ENCODE measurements at regions not wholly inside any gene's neighbourhood (a gene's known extent, or its start where the extent isn't known, plus 50 kb on each side); places are given as distances from the start of the nearest gene placed in this dataset.
"Not testable (repeated sequence)": the region's sequence is repeated elsewhere in the genome, so short reads cannot be mapped to it uniquely, and the experiment has no call there.

GRCh38 chr9:96130970-96131369 is 171.0 kb downstream of the HSD17B3 start:
- DNase-seq = no peak

- DNase-seq = no peak
Observed at GRCh38 chr9:96129747-96130146, 172.2 kb downstream of the HSD17B3 start.

- no peak for DNase-seq
Observed at GRCh38 chr9:96128880-96129279, 173.1 kb downstream of the HSD17B3 start.

- DNase-seq = no peak
Observed at GRCh38 chr9:96126321-96126881, 175.6 kb downstream of the HSD17B3 start.

GRCh38 chr9:96125624-96126023 is 176.4 kb downstream of the HSD17B3 start:
- DNase-seq = no peak

- no peak for DNase-seq
Observed at GRCh38 chr9:96122751-96123150, 179.2 kb downstream of the HSD17B3 start.

GRCh38 chr9:96122282-96122681 is 179.7 kb downstream of the HSD17B3 start:
- DNase-seq = no peak

- DNase-seq = no peak
Observed at GRCh38 chr9:96121136-96121535, 180.8 kb downstream of the HSD17B3 start.

- peak in 1 of 2 donors; percentile 17 for DNase-seq
Observed at GRCh38 chr9:96117398-96118080, 184.4 kb downstream of the HSD17B3 start.

- no peak for DNase-seq
Observed at GRCh38 chr9:96116275-96117064, 185.5 kb downstream of the HSD17B3 start.

GRCh38 chr9:96115836-96116235 is 186.1 kb downstream of the HSD17B3 start:
- DNase-seq = no peak

GRCh38 chr9:96113032-96113431 is 188.9 kb downstream of the HSD17B3 start:
- no peak for DNase-seq

GRCh38 chr9:96109680-96110351 is 192.2 kb downstream of the HSD17B3 start:
- no peak for DNase-seq

- no peak for DNase-seq
Observed at GRCh38 chr9:96108691-96109380, 193.1 kb downstream of the HSD17B3 start.

GRCh38 chr9:96107436-96107835 is 194.5 kb downstream of the HSD17B3 start:
- no peak for DNase-seq

GRCh38 chr9:96100385-96101300 is 201.3 kb downstream of the HSD17B3 start:
- DNase-seq = no peak

- not testable (repeated sequence) for DNase-seq
Observed at GRCh38 chr9:96090630-96091029, 211.3 kb downstream of the HSD17B3 start.

- no peak for DNase-seq
Observed at GRCh38 chr9:96089452-96090085, 212.4 kb downstream of the HSD17B3 start.

- DNase-seq = no peak
Observed at GRCh38 chr9:96088510-96088909, 213.0 kb downstream of the ERCC6L2 start.

GRCh38 chr9:96087669-96088299 is 212.3 kb downstream of the ERCC6L2 start:
- DNase-seq = no peak

All from CD4-positive, alpha-beta T cell treated with Interleukin-1 beta for 1 hour (primary cell).